ELF-1 (cell line): ENCODE measurements at regions not wholly inside any gene's neighbourhood (a gene's known extent, or its start where the extent isn't known, plus 50 kb on each side); places are given as distances from the start of the nearest gene placed in this dataset.
A peak's percentile ranks its signal among the peaks of the same experiment; 100 is the strongest.
"Not testable (repeated sequence)": the region's sequence is repeated elsewhere in the genome, so short reads cannot be mapped to it uniquely, and the experiment has no call there.

Source experiments
- DNase-seq: peaks from one replicate; pipeline ENCODE4 v3.0.0-alpha.2; 2016; ENCODE audit warnings: low read depth, low spot score

GRCh38 chr2:33723329-33723728 is 124.2 kb upstream of the FAM98A start:
- no peak for DNase-seq

GRCh38 chr2:33719067-33719466 is 120.0 kb upstream of the FAM98A start:
- no peak for DNase-seq

- DNase-seq = no peak
Observed at GRCh38 chr2:33712674-33713073, 113.6 kb upstream of the FAM98A start.

- DNase-seq = no peak
Observed at GRCh38 chr2:33709951-33710350, 110.9 kb upstream of the FAM98A start.

GRCh38 chr2:33707312-33707711 is 108.2 kb upstream of the FAM98A start:
- DNase-seq = no peak

GRCh38 chr2:33706410-33706809 is 107.3 kb upstream of the FAM98A start:
- no peak for DNase-seq

GRCh38 chr2:33704406-33704855 is 105.3 kb upstream of the FAM98A start:
- DNase-seq = no peak

GRCh38 chr2:33696234-33696633 is 97.1 kb upstream of the FAM98A start:
- no peak for DNase-seq

- DNase-seq = no peak
Observed at GRCh38 chr2:33694904-33695303, 95.8 kb upstream of the FAM98A start.

GRCh38 chr2:33690686-33691085 is 91.6 kb upstream of the FAM98A start:
- DNase-seq = not testable (repeated sequence)

GRCh38 chr2:33681364-33681757 is 82.3 kb upstream of the FAM98A start:
- no peak for DNase-seq

GRCh38 chr2:33680644-33681363 is 81.7 kb upstream of the FAM98A start:
- no peak for DNase-seq

- DNase-seq = no peak
Observed at GRCh38 chr2:33678436-33678835, 79.3 kb upstream of the FAM98A start.

GRCh38 chr2:33673937-33674336 is 74.8 kb upstream of the FAM98A start:
- no peak for DNase-seq

GRCh38 chr2:33672896-33673295 is 73.8 kb upstream of the FAM98A start:
- DNase-seq = no peak

- no peak for DNase-seq
Observed at GRCh38 chr2:33672389-33672788, 73.3 kb upstream of the FAM98A start.

GRCh38 chr2:33671198-33671597 is 72.1 kb upstream of the FAM98A start:
- no peak for DNase-seq

- DNase-seq = peak; percentile 46
Observed at GRCh38 chr2:33670392-33670937, 71.4 kb upstream of the FAM98A start.

GRCh38 chr2:33666879-33667278 is 67.8 kb upstream of the FAM98A start:
- no peak for DNase-seq

- no peak for DNase-seq
Observed at GRCh38 chr2:33665039-33665438, 65.9 kb upstream of the FAM98A start.

GRCh38 chr2:33660416-33661123 is 61.5 kb upstream of the FAM98A start:
- peak; percentile 5 for DNase-seq

GRCh38 chr2:33655626-33656320 is 56.7 kb upstream of the FAM98A start:
- DNase-seq = no peak
